Nephron (organoid): ENCODE measurements at regions not wholly inside any gene's neighbourhood (a gene's known extent, or its start where the extent isn't known, plus 50 kb on each side); places are given as distances from the start of the nearest gene placed in this dataset.

Experiments
- H3K27ac Mint-ChIP-seq, 3 experiments: 2 replicates each; pipeline ENCODE4 v1.8.0; 2020; ENCODE audit warnings: mixed read lengths in 3 of 3, mild to moderate bottlenecking in 2 of 3, moderate library complexity in 1 of 3
- H3K27me3 Mint-ChIP-seq: 2 replicates; pipeline ENCODE4 v1.8.0; 2021; ENCODE audit warnings: low read depth, mild to moderate bottlenecking, moderate library complexity, mixed read lengths
- H3K36me3 Mint-ChIP-seq: 2 replicates; pipeline ENCODE4 v1.8.0; 2020; ENCODE audit warnings: low read depth, mixed read lengths
- H3K4me1 Mint-ChIP-seq: 2 replicates; pipeline ENCODE4 v1.8.0; 2020; ENCODE audit warnings: mixed read lengths
- H3K4me3 Mint-ChIP-seq, 3 experiments: 2 replicates each; pipeline ENCODE4 v1.8.0; 2020; ENCODE audit warnings: mild to moderate bottlenecking in 3 of 3, mixed read lengths in 3 of 3, moderate library complexity in 2 of 3
- H3K9me3 Mint-ChIP-seq: 2 replicates; pipeline ENCODE4 v1.8.0; 2020; ENCODE audit warnings: mixed read lengths
- CTCF ChIP-seq, 3 experiments: fragments of 200-600 bp; sonication (generic); IDR thresholded peaks; one replicate each; pipeline ENCODE4 v1.5.0; 2021; ENCODE audit warnings: antibody characterized with exemption in 3 of 3; ENCODE audit not compliant: unreplicated experiment in 3 of 3

- H3K27ac Mint-ChIP-seq = no peak overlapping the region
- H3K9me3 Mint-ChIP-seq = peaks cover 2% of the 10 kb centered on the region
- no peaks in the 10 kb centered on the region for H3K36me3 Mint-ChIP-seq
- TF ChIP-seq CTCF (IDR thresholded peaks at IDR 0.05; ENCODE audit: unreplicated experiment in 3 of 3) = no peak
- no peak overlapping the region for H3K4me3 Mint-ChIP-seq
- peaks cover 13% of the 10 kb centered on the region for H3K4me1 Mint-ChIP-seq
- no peaks in the 10 kb centered on the region for H3K27me3 Mint-ChIP-seq
Measured at GRCh38 chr15:47334805-47335535, 382.3 kb upstream of the SEMA6D start.

- no peaks in the 10 kb centered on the region for H3K27me3 Mint-ChIP-seq
- H3K36me3 Mint-ChIP-seq = no peaks in the 10 kb centered on the region
- no peak overlapping the region for H3K4me3 Mint-ChIP-seq
- peaks cover 2% of the 10 kb centered on the region for H3K9me3 Mint-ChIP-seq
- TF ChIP-seq CTCF (IDR thresholded peaks at IDR 0.05; ENCODE audit: unreplicated experiment in 3 of 3) = no peak
- peaks cover 8% of the 10 kb centered on the region for H3K4me1 Mint-ChIP-seq
- no peak overlapping the region for H3K27ac Mint-ChIP-seq
Measured at GRCh38 chr15:47337106-47337505, 380.2 kb upstream of the SEMA6D start.

- H3K9me3 Mint-ChIP-seq = peaks cover 2% of the 10 kb centered on the region
- H3K27me3 Mint-ChIP-seq = no peaks in the 10 kb centered on the region
- TF ChIP-seq CTCF (IDR thresholded peaks at IDR 0.05; ENCODE audit: unreplicated experiment in 3 of 3) = no peak
- peaks cover under 1% of the 10 kb centered on the region for H3K4me1 Mint-ChIP-seq
- H3K4me3 Mint-ChIP-seq = no peak overlapping the region
- H3K36me3 Mint-ChIP-seq = no peaks in the 10 kb centered on the region
- no peak overlapping the region for H3K27ac Mint-ChIP-seq
Measured at GRCh38 chr15:47337836-47338235, 379.5 kb upstream of the SEMA6D start.

- no peak for TF ChIP-seq CTCF (IDR thresholded peaks at IDR 0.05; ENCODE audit: unreplicated experiment in 3 of 3)
- Mint-ChIP-seq H3K4me3 (no peak overlapping the region), H3K4me1 (no peaks in the 10 kb centered on the region), H3K27me3 (no peaks in the 10 kb centered on the region), H3K36me3 (no peaks in the 10 kb centered on the region), H3K27ac (no peak overlapping the region), H3K9me3 (peaks cover 2% of the 10 kb centered on the region)
Measured at GRCh38 chr15:47338771-47339170, 378.5 kb upstream of the SEMA6D start.

GRCh38 chr15:47339800-47340570, 377.3 kb upstream of the SEMA6D start:
- Mint-ChIP-seq H3K36me3 (no peaks in the 10 kb centered on the region), H3K9me3 (no peaks in the 10 kb centered on the region), H3K27me3 (no peaks in the 10 kb centered on the region), H3K27ac (no peak overlapping the region), H3K4me3 (no peak overlapping the region), H3K4me1 (no peaks in the 10 kb centered on the region)
- no peak for TF ChIP-seq CTCF (IDR thresholded peaks at IDR 0.05; ENCODE audit: unreplicated experiment in 3 of 3)
